ENCODE measurements at regions not wholly inside any gene's neighbourhood (a gene's known extent, or its start where the extent isn't known, plus 50 kb on each side); places are given as distances from the start of the nearest gene placed in this dataset.

GRCh38 chr9:113646946-113647914 is 183.7 kb downstream of the RGS3 start:
- DNase-seq (ENCODE audit: low read depth in 2 of 2, low spot score in 1 of 2): no peak

- DNase-seq (ENCODE audit: low read depth in 2 of 2, low spot score in 1 of 2): no peak
Measured at GRCh38 chr9:113648048-113648447, 184.5 kb downstream of the RGS3 start.

GRCh38 chr9:113648586-113648985 is 185.1 kb downstream of the RGS3 start:
- DNase-seq (ENCODE audit: low read depth in 2 of 2, low spot score in 1 of 2): no peak

GRCh38 chr9:113649054-113649453 is 185.5 kb downstream of the RGS3 start:
- no peak for DNase-seq (ENCODE audit: low read depth in 2 of 2, low spot score in 1 of 2)

GRCh38 chr9:113649855-113650206 is 186.3 kb downstream of the RGS3 start:
- DNase-seq (ENCODE audit: low read depth in 2 of 2, low spot score in 1 of 2): no peak

GRCh38 chr9:113650207-113651131 is 186.9 kb downstream of the RGS3 start:
- DNase-seq (ENCODE audit: low read depth in 2 of 2, low spot score in 1 of 2): no peak

- no peak for DNase-seq (ENCODE audit: low read depth in 2 of 2, low spot score in 1 of 2)
Measured at GRCh38 chr9:113651896-113652295, 188.4 kb downstream of the RGS3 start.

GRCh38 chr9:113652355-113653152 is 189.0 kb downstream of the RGS3 start:
- DNase-seq (ENCODE audit: low read depth in 2 of 2, low spot score in 1 of 2): no peak

- DNase-seq (ENCODE audit: low read depth in 2 of 2, low spot score in 1 of 2): no peak
Measured at GRCh38 chr9:113653746-113654604, 190.4 kb downstream of the RGS3 start.

GRCh38 chr9:113654605-113655428 is 191.3 kb downstream of the RGS3 start:
- DNase-seq (ENCODE audit: low read depth in 2 of 2, low spot score in 1 of 2): no peak

GRCh38 chr9:113656771-113657670 is 193.5 kb downstream of the RGS3 start:
- DNase-seq (ENCODE audit: low read depth in 2 of 2, low spot score in 1 of 2): no peak

- peak; percentile 48 to 60 for DNase-seq (ENCODE audit: low read depth in 2 of 2, low spot score in 1 of 2)
Measured at GRCh38 chr9:113657765-113658544, 194.4 kb downstream of the RGS3 start.

- no peak for DNase-seq (ENCODE audit: low read depth in 2 of 2, low spot score in 1 of 2)
Measured at GRCh38 chr9:113658545-113658895, 195.0 kb downstream of the RGS3 start.

GRCh38 chr9:113659039-113659438 is 195.5 kb downstream of the RGS3 start:
- no peak for DNase-seq (ENCODE audit: low read depth in 2 of 2, low spot score in 1 of 2)

- no peak for DNase-seq (ENCODE audit: low read depth in 2 of 2, low spot score in 1 of 2)
Measured at GRCh38 chr9:113659740-113660139, 196.2 kb downstream of the RGS3 start.

GRCh38 chr9:113660196-113660595 is 196.7 kb downstream of the RGS3 start:
- DNase-seq (ENCODE audit: low read depth in 2 of 2, low spot score in 1 of 2): no peak

GRCh38 chr9:113661074-113661473 is 197.5 kb downstream of the RGS3 start:
- DNase-seq (ENCODE audit: low read depth in 2 of 2, low spot score in 1 of 2): no peak
